ENCODE measurements at regions not wholly inside any gene's neighbourhood (a gene's known extent, or its start where the extent isn't known, plus 50 kb on each side); places are given as distances from the start of the nearest gene placed in this dataset.
"Not testable (repeated sequence)": the region's sequence is repeated elsewhere in the genome, so short reads cannot be mapped to it uniquely, and the experiment has no call there.

GRCh38 chr5:33110496-33110895, 330.3 kb upstream of the TARS1 start:
- TF ChIP-seq CTCF, POLR2AphosphoS5 (IDR thresholded peaks at IDR 0.05): not testable (repeated sequence)

All from esophagus muscularis mucosa (tissue), 3 donors.